Nephron progenitor cell (in vitro differentiated cells): ENCODE measurements at regions not wholly inside any gene's neighbourhood (a gene's known extent, or its start where the extent isn't known, plus 50 kb on each side); places are given as distances from the start of the nearest gene placed in this dataset.

ENCODE experiments used
- DNase-seq: peaks from one replicate; pipeline ENCODE4 v3.0.0; 2021
- H3K27ac Mint-ChIP-seq: 2 replicates; pipeline ENCODE4 v1.8.0; 2021; ENCODE audit warnings: mild to moderate bottlenecking, moderate library complexity, mixed read lengths
- H3K27me3 Mint-ChIP-seq: 2 replicates; pipeline ENCODE4 v1.8.0; 2021; ENCODE audit warnings: mild to moderate bottlenecking, low read depth, mixed read lengths; ENCODE audit not compliant: poor library complexity
- H3K36me3 Mint-ChIP-seq: 2 replicates; pipeline ENCODE4 v1.8.0; 2021; ENCODE audit warnings: low read depth, mixed read lengths
- H3K4me1 Mint-ChIP-seq: 2 replicates; pipeline ENCODE4 v1.8.0; 2021; ENCODE audit warnings: mixed read lengths
- H3K4me3 Mint-ChIP-seq: 2 replicates; pipeline ENCODE4 v1.8.0; 2021; ENCODE audit warnings: mild to moderate bottlenecking, moderate library complexity, mixed read lengths
- H3K9me3 Mint-ChIP-seq: 2 replicates; pipeline ENCODE4 v1.8.0; 2021; ENCODE audit warnings: mild to moderate bottlenecking, moderate library complexity, mixed read lengths
- TF ChIP-seq, protein P1 (sequence below): fragments of 200-600 bp; sonication (generic); IDR thresholded peaks from 2 replicates; pipeline ENCODE4 v1.5.0; 2021; ENCODE audit warnings: antibody characterized with exemption

DNA sequence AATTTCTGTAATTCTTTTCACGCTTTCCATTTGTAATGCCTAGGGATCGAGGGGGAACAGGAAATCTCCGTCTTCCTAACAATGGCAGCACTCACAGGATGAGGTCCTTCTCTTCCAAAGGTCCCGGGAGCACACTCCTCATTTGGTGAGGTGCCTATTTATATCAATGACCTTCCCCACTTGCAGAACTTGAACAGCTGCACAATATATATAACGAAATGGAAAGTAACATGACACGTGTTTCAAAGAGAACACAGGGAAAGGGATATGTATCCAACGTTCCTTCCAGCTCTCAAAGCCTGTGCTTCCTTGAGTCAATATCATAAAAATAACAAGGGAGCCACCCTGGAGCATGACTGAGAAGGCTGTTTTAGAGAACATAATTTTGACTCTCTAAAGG is 78.6 kb upstream of the RBM24 start:
- TF ChIP-seq, protein P1, sequence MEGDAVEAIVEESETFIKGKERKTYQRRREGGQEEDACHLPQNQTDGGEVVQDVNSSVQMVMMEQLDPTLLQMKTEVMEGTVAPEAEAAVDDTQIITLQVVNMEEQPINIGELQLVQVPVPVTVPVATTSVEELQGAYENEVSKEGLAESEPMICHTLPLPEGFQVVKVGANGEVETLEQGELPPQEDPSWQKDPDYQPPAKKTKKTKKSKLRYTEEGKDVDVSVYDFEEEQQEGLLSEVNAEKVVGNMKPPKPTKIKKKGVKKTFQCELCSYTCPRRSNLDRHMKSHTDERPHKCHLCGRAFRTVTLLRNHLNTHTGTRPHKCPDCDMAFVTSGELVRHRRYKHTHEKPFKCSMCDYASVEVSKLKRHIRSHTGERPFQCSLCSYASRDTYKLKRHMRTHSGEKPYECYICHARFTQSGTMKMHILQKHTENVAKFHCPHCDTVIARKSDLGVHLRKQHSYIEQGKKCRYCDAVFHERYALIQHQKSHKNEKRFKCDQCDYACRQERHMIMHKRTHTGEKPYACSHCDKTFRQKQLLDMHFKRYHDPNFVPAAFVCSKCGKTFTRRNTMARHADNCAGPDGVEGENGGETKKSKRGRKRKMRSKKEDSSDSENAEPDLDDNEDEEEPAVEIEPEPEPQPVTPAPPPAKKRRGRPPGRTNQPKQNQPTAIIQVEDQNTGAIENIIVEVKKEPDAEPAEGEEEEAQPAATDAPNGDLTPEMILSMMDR = no peak
- H3K27ac Mint-ChIP-seq = no peak overlapping the region
- no peaks in the 10 kb centered on the region for H3K4me1 Mint-ChIP-seq
- H3K9me3 Mint-ChIP-seq = peaks cover 32% of the 10 kb centered on the region
- DNase-seq = no peak
- H3K4me3 Mint-ChIP-seq = no peak overlapping the region
- peaks cover 5% of the 10 kb centered on the region for H3K27me3 Mint-ChIP-seq
- H3K36me3 Mint-ChIP-seq = no peaks in the 10 kb centered on the region

DNA sequence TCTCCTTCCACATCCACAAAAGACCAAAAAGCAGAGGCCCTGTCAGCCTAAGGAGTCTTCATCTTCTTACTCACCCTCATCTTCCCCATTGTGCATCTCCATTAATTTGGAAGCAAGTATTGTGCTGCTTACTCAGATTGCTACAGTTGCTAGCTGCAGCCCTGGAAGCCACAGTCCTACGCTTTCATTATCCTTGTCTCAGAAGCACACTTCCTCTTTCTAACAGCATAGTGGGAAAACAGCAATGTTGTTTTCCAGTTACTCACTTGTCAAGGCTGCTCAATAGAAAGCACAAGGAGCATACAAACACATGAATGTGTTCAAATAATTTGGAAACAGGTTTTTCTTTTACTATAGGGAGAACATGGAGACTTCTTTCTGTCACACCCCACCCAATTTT is 76.6 kb upstream of the RBM24 start:
- Mint-ChIP-seq H3K4me1 (no peaks in the 10 kb centered on the region), H3K27ac (no peak overlapping the region), H3K9me3 (peaks cover 39% of the 10 kb centered on the region), H3K36me3 (no peaks in the 10 kb centered on the region), H3K27me3 (peaks cover 12% of the 10 kb centered on the region), H3K4me3 (no peak overlapping the region)
- TF ChIP-seq, protein P1 = no peak
- no peak for DNase-seq

DNA sequence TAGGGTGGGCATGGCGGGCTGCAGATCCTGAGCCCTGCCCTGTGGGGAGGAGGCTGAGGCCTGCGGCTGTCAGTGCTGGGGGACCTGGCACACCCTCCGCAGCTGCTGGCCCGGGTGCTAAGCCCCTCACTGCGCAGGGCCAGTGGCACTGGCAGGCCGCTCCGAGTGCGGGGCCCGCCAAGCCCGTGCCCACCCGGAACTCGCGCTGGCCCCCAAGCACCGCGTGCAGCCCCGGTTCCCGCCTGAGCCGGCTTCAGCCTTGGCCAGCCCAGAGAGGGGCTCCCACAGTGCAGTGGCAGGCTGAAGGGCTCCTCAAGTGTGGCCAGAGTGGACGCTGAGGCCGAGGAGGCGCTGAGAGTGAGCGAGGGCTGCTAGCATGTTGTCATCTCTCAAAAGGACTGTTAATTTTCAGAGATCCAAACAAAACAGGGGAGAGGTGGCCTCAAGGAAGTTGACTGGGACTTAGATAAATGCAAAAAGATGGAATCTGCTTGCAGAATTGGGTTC is 74.5 kb upstream of the RBM24 start:
- TF ChIP-seq, protein P1 = no peak
- Mint-ChIP-seq H3K4me3 (no peak overlapping the region), H3K27me3 (peaks cover 8% of the 10 kb centered on the region), H3K9me3 (peaks cover 46% of the 10 kb centered on the region), H3K4me1 (no peaks in the 10 kb centered on the region), H3K27ac (no peak overlapping the region), H3K36me3 (no peaks in the 10 kb centered on the region)
- no peak for DNase-seq

DNA sequence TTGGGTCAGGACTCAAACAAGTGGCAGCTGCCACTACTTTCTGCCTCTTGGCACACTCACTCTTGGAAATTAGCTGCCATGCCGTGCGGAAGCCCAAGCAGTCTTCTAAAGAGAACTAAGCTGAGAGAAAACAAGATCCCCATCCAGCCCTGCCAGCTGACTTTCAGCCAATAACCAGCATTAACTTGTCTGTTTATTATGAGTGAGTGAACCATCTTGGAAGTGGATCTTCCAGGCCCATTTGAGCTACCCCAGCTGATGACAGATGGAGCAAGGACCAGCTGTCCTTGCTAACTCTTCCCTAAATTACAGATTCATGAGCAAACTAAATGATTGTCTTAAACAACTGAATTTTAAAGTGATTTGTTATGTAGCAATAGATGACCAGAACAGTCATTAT is 73.9 kb upstream of the RBM24 start:
- Mint-ChIP-seq H3K9me3 (peaks cover 46% of the 10 kb centered on the region), H3K4me3 (no peak overlapping the region), H3K4me1 (no peaks in the 10 kb centered on the region), H3K27me3 (peaks cover 8% of the 10 kb centered on the region), H3K36me3 (no peaks in the 10 kb centered on the region), H3K27ac (no peak overlapping the region)
- TF ChIP-seq, protein P1 = no peak
- no peak for DNase-seq

DNA sequence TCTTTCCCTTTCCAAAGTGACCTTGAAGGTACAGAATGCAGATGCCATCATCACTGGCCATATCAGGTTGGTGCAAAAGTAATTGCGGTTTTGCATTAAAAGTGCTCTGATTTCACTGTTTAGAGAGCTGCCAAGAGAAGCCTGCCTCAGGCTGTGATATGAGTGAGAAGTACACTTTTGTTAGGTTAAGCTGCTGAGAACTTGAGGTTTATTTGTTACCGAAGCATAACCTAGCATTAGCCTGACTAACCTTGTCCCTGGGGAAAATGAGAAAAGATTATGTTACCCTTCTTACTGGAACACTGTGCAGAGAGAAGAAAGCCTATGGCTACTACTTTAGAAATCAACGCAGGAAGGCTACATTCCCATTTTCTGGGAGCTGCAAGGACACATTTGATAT is 70.5 kb upstream of the RBM24 start:
- peaks cover 12% of the 10 kb centered on the region for H3K27me3 Mint-ChIP-seq
- peaks cover 11% of the 10 kb centered on the region for H3K4me1 Mint-ChIP-seq
- H3K27ac Mint-ChIP-seq = no peak overlapping the region
- H3K9me3 Mint-ChIP-seq = peaks cover 45% of the 10 kb centered on the region
- no peaks in the 10 kb centered on the region for H3K36me3 Mint-ChIP-seq
- DNase-seq = no peak
- TF ChIP-seq, protein P1 = no peak
- no peak overlapping the region for H3K4me3 Mint-ChIP-seq

DNA sequence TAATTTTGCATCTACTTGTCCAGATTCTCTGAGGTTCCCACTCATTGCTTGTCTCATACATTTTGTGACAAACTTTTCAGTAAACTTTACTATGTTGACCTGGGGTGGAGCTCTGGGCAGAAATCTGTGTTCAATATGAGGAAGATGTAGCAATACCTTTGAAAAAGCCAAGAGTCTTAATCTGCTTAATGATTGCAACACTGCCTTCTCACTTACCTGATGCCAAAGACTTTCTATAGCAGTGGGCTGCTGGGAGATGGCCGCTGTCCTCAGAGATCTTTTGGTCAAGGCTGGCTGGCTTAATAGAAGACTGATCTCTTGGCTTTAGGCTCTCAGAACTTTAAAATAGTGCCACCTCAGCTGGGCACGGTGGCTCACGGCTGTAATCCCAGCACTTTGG is 70.1 kb upstream of the RBM24 start:
- H3K27ac Mint-ChIP-seq = no peak overlapping the region

More for the DNA sequence above, 70.1 kb upstream of the RBM24 start:
- H3K4me1 Mint-ChIP-seq = peaks cover 11% of the 10 kb centered on the region
- H3K27me3 Mint-ChIP-seq = peaks cover 12% of the 10 kb centered on the region
- no peak for DNase-seq
- no peak overlapping the region for H3K4me3 Mint-ChIP-seq
- TF ChIP-seq, protein P1 = no peak
- peaks cover under 1% of the 10 kb centered on the region for H3K36me3 Mint-ChIP-seq
- peaks cover 45% of the 10 kb centered on the region for H3K9me3 Mint-ChIP-seq
